ENCODE measurements at regions not wholly inside any gene's neighbourhood (a gene's known extent, or its start where the extent isn't known, plus 50 kb on each side); places are given as distances from the start of the nearest gene placed in this dataset.

DNA sequence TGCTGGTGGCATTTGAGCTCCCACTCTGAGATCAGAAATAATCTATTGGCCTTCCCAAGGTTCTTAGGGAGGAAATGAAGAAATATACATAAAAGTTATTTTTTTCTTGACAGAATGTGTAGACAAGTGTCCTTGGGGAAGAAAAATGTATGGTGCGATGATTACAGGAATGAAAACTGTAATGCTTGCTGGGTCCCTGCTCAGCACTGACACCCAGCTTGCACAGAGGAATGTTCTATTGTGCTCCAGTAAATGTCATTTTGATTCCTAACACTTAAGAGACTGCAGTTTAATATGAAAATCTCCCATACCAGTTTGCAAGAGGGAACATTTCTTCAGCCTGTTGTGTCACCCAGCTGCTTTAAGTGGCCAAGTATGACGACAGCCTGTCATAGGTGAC, 271.3 kb upstream of the TPM1 start:
- DNase-seq (ENCODE audit: low read depth, low spot score): no peak

DNA sequence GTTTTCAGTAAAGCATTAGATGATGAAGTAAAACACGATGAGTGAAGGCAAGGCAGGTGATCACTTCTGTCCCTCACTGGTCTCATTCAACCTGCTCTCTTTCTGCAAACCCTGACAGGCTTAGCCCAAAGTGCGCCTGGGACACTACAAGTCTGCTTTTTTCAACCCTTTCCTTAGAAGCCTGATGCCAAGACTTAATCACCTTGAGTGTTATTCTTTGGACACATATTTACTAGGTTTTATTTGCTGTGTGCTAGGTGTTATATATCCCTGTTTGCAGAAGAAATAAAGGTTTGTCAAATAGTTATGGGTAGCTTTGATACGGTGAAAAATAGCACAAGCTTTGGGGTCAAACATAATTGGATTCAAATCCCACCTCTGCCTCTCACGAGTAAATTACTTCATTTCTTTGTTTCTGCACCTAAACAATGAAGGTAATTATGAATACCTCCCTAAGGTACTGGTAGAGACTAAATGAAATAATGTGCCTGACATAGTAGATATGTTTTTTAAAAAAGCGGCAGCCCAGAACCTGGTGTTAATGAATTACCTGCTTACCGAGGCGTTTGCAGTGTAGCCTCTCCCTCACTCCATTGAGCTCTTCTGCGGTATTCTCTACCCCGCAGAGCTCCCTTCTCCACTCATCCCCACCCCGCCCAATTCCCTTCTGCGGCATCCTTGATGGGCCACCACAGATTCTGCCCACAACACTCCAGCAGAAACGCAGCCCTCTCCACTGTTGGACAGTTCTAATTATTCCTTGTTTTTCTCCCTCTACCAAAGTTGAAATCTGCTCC, 269.0 kb upstream of the TPM1 start:
- no peak for DNase-seq (ENCODE audit: low read depth, low spot score)

DNA sequence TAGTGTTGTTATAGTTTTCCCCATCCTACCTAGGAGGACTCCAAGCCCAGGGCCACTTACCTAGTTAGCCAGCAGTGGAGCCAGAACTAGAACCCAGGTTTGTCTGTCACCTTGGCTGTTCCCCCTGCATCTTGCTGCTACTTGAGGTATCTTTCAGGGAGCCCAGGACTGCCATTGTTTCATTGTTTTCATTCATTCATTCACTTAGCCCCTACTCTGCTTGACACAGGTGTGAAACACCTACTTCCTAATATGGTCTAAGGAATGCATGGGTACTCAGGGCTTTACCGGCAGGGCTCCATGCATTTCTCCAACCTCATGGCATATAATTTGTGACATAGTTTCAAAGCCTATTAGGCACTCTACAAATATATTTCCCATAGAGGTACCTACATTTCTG, 266.6 kb upstream of the TPM1 start:
- no peak for DNase-seq (ENCODE audit: low read depth, low spot score)

DNA sequence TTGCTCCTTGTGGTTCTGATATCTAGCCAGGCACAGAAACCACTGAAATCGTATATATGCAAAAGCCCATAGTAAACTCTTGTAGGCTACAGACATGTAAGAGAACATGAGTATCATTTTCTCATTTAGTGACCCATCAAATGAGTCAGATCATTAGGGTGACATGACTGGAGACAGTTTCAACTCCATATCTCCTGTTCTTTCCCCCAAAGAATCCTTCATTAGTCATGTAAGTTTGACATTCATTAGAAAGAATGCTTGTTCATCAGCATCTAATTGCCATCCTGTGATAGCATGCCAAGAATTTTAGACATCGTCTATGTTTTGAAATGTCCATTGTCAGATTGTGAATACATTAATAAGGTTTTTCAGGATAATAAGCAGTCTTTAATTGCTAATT, 264.9 kb upstream of the TPM1 start:
- DNase-seq (ENCODE audit: low read depth, low spot score): no peak

DNA sequence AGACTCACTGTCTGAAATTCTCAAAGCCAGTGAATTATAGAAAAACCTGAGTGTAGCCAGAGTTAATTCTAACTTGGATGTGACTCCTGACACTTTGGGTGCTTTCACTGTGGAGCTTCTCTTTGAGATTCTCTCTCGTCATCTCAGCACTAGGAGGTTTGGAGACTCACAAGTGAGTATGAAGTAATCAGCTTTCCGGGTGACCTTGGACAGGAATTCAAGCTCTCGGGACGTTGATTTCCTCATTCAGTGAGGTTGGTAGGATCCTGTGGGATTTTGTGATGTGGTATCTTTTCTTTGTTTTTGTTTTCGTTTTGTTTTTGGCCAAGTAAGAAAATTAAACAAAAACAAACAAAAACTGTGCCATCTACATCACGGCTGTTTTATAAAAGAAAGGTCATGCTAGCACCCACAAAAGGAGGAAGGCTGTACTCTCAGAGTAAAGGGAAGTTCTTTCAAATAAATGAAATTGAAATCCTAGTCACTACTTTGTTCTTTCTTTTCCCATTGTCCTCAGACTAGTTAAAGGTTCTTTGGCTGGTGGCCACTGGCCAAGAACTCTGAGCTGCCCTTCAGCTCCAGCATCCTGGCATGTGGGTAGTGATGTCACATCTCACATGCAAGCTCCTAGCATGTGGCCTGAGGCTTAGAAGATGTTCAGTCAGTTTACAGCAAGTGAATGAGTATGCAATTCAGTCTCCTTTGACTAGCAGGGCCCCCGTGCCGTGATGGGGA, 263.3 kb upstream of the TPM1 start:
- no peak for DNase-seq (ENCODE audit: low read depth, low spot score)

DNA sequence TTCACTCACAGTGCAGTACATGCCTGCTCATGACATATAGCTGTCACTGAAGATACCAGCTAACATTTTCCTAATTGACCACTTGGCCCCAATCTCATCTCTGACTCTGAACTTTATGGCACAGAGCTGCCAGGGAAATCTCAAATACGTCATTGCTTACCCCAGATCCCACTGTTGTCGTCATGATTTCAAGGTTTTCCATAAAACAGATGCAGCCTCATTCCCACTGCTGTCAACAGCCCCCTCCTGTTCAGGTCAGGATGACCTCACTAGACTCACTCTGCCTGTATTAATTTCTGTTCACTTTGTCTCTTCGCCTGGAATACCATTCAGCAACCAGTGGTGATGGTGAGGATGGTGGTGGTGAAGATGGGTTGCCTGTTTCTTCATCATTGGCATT, 262.6 kb upstream of the TPM1 start:
- no peak for DNase-seq (ENCODE audit: low read depth, low spot score)

DNA sequence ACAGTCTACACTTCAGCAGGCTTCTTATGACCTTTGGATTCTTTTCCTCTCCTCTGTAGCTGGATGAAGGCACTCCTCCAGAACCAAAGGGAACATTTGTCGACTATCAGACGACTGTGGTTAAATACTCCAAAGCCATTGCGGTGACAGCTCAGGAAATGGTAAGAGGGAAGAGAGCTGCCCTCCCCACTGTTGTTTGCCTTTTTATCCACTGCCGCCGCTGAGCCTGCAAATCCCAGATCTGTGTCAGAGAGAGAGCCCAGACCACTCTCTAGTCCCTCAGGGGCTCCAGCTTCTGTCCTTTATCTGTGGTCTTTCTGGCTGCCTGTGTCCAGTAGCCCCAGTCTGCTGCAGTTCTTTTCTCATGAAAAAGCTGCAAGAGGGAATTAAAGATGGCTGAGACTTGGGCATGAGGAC, 261.5 kb upstream of the TPM1 start:
- no peak for DNase-seq (ENCODE audit: low read depth, low spot score)

DNA sequence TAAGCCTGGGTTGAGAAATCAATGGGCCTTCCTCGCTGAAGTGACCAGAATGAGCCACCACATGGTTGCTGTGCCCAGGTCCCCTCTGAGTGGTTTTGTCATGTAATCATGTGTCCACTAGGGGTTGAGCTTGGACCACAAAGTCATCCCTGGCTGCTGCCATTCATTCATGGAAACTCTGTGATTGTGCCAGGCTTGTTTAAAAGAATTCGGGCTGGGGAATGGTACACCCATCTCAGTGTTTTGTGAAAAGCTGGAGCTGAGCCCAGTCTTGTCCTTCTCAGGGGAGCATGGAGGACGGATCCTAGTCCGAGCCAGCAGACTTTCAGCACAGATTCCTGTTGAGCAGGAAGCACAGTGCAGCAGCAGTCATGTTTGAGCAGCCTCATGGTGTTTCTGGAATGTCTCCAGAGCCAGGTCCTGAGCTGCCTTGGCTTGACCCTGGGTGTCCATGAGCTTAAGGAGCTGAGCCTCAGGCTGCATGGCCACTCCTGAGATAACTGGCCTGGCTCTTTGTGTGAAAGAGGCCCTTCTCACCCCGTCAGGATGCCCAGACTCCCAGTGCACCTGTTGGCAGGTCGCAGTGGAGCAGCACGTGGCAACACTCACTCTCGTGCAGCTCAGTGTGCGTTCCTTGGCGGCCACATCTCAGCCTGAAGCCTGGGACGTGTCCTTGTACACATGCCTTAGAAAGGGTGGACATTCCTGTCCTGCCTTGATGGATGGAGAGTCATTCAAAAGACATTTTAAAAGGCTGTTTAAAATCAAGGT, 260.3 kb upstream of the TPM1 start:
- DNase-seq (ENCODE audit: low read depth, low spot score): peak; percentile 57

DNA sequence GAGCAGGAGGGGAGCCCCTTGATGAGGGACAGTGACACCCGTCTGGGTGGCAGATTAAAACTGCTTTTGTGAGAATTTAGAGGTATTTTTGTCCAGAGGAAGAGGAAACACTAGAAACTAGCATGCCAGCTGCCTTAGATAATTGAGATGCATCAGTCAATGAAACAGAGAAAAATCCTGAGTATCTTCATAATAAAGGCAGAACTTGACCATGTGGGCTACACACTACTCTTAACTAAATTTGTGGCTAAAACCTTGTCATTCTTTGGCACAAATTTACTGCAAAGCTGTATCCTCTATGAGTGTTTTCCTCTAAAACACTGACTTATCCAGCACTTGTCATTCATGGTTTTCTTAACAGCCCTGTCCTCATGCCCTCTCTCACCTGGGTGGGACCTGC, 259.7 kb upstream of the TPM1 start:
- DNase-seq (ENCODE audit: low read depth, low spot score): no peak

DNA sequence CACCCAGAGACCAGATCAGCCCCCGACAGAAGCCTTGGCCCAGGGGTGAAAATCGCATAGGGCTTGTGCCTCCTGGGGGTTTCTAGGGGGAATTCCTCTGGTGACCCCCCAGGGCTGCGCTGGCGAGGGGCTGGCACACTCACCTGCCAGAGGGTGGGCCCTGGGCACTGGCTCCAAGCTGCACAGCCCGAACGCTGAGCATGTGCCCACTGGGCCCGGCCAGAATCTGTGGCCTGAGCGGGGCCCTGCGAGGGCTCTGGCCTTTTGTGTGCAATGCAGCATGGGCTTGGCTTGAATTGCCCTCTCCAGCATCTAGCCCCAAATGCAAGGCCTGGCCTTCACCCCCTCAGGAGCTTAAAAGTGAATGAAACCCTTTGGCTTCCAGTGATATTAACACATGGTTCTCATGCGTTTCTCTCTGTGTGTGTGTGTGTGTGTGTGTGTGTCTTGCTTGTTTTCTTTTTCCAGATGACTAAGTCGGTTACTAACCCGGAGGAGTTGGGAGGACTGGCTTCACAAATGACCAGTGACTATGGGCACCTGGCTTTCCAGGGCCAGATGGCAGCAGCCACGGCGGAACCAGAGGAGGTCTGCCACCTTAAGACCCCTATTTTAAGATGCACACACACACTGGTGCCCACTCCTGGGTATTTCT, 259.1 kb upstream of the TPM1 start:
- DNase-seq (ENCODE audit: low read depth, low spot score): no peak

DNA sequence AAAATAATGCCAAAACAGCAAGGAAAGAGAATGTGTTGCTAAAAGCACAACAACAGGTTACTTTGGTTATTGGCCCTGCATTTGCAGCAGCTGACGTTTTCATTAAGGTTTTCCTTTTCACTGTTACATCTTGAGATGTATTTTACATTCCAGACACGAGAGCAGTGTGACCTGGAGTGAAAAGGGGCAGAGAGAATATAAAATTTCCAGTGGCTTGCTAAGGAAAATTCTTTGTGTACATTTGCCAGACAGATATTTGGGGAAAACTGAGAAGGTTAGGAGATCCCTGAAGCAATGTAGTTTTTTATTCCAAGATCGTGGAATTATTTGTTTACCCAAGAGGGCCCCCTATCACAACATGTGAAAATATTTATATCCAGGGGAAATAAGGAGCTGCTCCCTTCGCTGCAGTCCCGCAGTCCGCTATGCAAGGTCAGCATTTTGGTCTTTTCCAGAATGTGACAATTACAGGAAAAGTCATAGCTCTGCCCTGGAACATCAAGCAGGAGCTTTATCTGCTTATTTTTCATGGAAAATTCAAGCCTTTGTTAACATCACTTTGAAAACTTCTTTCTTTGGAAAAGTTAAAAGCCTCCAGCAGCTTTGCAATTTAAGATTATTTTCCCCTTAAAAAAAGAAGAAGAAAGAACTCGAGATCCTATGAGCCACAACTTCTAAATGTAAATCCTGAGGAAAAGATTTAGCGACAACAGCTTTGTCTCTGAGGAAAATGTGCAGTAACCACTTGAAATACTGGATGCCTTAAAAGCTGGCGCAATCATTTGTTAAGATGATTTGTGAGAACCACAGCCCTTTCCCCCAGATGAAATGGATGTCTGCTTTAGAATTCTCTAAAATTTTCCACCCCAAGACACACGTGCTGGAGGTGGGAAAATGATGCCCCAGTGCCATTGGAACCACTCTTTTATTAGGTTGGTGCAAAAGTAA, 256.4 kb upstream of the TPM1 start:
- DNase-seq (ENCODE audit: low read depth, low spot score): no peak

DNA sequence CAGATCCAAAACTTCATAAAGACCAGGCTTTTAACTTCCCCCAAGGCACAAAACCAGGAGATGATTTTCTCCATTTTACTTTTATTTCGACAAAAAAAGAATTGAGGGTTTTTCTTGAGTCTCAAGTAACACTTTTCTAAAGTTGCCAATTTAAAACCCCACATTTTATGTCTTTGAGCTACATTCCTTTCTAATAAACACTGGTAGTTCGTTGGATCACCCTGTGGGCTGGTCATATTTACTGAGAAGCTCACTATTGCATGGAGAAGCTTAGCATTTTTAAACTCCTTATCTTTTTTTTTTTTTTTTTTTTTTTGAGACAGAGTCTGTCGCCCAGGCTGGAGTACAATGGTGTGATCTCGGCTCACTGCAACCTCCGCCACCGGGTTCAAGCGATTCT, 255.1 kb upstream of the TPM1 start:
- no peak for DNase-seq (ENCODE audit: low read depth, low spot score)

DNA sequence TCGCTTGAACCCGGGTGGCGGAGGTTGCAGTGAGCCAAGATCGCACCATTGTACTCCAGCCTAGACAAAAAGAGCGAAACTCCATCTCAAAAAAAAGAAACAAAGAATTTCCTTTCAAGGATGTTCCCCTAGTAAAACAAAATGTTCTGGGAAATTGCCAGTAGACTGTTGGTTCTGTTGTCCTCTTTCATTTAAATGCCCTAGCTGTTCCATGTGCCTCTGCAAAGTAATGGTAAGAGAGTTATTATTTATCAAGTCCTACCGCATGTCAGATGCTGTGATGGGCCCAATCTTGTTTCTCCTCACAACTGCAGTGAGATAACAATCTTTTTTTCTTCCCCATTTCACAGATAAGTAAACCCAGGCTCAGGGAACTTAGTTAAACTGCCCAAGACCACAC, 254.3 kb upstream of the TPM1 start:
- DNase-seq (ENCODE audit: low read depth, low spot score): no peak

DNA sequence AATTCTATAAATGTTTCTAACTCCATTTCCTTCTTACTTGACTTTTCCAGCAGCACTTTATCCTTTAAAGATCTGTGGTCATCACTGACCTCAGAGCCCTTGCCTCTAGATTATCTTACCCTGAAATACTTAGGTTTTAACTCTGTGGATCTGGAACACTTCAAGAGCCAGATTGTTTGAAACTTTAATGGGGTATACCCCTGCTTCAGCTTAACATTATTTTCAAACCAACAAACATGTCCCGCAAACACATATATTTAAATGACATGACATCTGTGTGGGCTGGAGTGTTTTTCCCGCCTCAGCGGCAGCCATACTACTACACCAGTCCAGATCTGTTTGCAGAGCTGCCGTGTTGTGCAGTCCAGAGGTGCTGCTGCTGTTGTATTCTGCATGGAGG, 252.0 kb upstream of the TPM1 start:
- no peak for DNase-seq (ENCODE audit: low read depth, low spot score)

DNA sequence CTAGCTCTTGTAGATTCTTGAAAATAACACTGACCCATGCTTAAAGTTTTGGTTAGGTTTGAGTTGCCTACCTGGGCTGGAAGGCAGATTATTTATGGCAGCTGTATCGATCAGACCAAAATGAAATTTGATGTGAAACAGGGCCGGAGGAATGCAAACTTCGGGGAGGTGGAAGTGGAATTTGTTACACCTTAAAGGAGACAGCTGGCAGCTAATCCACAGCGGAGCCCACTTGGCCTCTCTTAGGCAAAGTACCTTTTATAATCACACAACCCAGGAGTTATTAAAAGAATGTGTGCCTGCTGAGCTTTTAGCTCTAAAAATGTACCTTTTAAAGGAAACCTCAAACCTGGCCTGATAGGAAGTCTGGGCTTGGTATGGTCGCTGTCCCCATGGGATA, 250.9 kb upstream of the TPM1 start:
- DNase-seq (ENCODE audit: low read depth, low spot score): no peak

DNA sequence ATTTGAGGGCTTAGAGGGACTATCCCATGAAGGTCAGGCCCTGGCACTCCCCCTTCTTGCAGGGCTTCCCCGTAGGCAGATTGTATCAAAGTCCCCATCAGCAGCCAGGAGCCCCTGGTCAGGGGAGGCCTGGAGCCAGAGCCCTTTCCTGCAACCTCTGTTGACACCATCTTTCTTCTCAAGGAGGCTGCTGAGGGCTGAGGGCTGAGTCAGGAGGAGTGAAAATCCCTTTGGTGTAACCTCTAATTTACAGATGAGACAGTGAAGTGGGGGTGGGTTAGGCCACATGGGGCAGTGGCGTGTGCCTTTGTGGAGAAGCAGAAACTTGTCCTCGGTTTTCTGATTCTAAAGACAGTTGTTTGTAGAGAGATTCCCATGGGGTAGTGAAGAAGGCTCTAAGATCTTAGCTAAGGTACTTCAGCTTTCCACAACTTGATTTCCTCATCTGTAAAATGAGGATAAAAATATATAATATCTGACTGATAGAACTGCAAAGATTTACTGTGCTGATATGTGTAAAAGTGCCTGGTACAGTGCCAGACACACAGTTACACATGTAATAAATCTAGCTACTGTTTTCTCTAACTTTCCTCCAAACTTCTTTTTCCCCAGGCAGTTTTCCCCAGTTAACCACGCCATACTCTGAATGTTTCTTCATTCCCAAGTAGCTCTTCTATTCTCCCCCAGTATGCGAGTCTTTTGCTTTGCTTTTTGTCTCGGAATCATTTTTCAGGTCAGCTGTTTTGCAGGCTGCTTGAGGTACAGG, 249.4 kb upstream of the TPM1 start:
- no peak for DNase-seq (ENCODE audit: low read depth, low spot score)

DNA sequence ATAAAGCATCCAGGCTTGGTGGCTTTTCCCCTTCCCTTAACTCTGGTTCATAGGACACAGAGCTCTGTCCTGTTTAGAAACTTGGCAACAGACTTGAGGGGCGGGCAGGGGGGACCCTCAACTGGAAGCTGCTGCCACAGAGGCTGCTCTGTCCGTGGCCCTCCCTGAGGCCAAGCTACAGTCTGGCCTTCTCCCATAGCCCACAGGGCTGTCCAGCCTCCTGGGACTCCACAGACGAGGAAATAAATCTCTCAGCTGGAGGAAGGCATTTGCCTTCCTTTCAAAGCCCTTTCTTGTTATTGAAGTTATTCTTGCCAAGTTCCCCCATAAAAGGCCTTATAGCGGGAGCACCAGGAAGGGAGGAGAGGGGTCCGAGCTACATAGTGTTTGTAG, 248.8 kb upstream of the TPM1 start:
- DNase-seq (ENCODE audit: low read depth, low spot score): no peak

DNA sequence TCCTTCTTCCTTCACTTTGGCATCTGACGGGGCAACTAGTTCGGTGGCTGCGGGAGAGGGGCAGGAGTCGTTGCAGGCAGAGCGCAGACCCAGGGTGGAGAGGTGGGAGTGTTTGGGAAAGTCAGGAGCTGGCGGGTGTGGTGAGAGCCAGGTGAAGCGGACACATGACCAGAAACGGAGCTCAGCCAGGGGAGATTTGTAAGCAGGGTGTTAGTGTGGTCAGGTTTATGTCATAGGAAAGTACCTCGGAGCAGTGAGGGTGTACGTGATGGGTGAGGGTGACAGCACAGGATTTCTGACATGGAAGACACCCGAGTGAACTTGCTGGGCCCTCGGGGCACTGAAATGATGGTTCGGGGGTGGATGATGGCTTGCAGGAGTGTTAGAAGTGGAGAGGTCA, 247.4 kb upstream of the TPM1 start:
- DNase-seq (ENCODE audit: low read depth, low spot score): no peak

DNA sequence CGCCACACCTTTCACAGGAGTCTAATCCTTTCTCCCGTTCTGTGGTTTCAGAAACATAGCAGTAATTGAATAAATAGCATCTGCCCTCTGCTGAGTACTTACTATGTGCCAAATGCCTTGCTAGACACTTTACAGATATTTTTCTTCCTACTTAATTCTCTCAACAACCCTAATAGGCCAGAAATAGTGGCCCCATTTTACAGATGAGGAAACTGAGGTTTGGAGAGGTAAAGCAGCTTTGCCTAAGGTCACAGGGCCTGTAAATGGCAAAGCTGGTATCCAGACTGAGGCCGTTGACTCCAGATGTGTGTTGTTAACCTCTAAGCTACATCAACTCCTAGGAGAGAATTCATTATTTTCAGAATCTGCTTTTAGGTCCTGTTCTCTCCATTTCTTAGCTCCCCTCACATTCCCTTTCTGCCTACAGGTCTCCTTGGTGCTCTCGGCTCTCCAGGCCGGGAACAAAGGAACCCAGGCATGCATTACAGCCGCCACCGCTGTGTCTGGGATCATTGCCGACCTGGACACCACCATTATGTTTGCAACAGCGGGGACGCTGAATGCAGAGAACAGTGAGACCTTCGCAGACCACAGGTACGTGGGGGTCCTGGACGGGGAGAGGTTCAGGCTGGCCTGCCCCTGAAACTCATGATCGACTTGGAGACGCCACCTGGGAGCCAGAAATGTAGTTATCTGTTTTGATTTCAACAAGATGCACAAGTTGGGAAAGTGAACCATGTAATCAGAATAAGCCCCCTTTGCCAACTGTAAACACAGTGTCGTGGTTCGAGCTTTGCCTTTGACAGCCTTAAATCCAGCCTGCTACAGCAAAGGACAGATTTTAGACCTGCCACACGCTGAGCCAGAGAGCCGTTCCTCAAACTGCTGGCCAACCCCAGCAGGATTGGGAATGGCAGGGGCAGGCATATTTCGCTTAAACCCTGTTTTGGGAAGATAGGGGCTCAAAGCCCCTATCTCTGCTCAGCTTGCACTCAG, 246.5 kb upstream of the TPM1 start:
- DNase-seq (ENCODE audit: low read depth, low spot score): no peak

Measured in iPS DF 19.7 (cell line).